Astrocyte (in vitro differentiated cells and primary cell): ENCODE measurements at regions not wholly inside any gene's neighbourhood (a gene's known extent, or its start where the extent isn't known, plus 50 kb on each side); places are given as distances from the start of the nearest gene placed in this dataset.

Experiments
- DNase-seq: peaks from one replicate; pipeline ENCODE4 v3.0.0-alpha.2; 2010; ENCODE audit warnings: low read depth
- FAIRE-seq: peaks from 2 replicates; lab custom pipeline; 2011; peaks lifted over from hg19 to GRCh38; lab: Jason Lieb, UNC
- H2AFZ ChIP-seq: 2 replicates; pipeline ENCODE4 v1.6.0; 2012; ENCODE audit warnings: low read depth, low read length, inconsistent platforms
- H3K27ac ChIP-seq: 2 replicates; pipeline ENCODE4 v1.5.1; 2011; ENCODE audit warnings: low read depth, low read length, inconsistent platforms
- H3K27me3 ChIP-seq: 2 replicates; pipeline ENCODE4 v1.6.0; 2011; ENCODE audit warnings: low read length, inconsistent platforms; ENCODE audit not compliant: insufficient read depth
- H3K36me3 ChIP-seq: 2 replicates; pipeline ENCODE4 v1.5.1; 2011; ENCODE audit warnings: low read length, inconsistent platforms; ENCODE audit not compliant: insufficient read depth
- H3K4me1 ChIP-seq: 2 replicates; pipeline ENCODE4 v1.5.1; 2011; ENCODE audit warnings: low read length, inconsistent platforms; ENCODE audit not compliant: insufficient read depth
- H3K4me2 ChIP-seq: 2 replicates; pipeline ENCODE4 v1.6.0; 2012; ENCODE audit warnings: low read length, inconsistent platforms
- H3K4me3 ChIP-seq: 2 replicates; pipeline ENCODE4 v1.5.1; 2011; ENCODE audit warnings: low read depth, mild to moderate bottlenecking, low read length, inconsistent platforms; ENCODE audit not compliant: insufficient read depth
- H3K79me2 ChIP-seq: 2 replicates; pipeline ENCODE4 v1.6.0; 2012; ENCODE audit warnings: mild to moderate bottlenecking, low read length, inconsistent platforms; ENCODE audit not compliant: insufficient read depth
- H3K9ac ChIP-seq: 2 replicates; pipeline ENCODE4 v1.6.0; 2012; ENCODE audit warnings: mild to moderate bottlenecking, low read length, inconsistent platforms
- H3K9me3 ChIP-seq: 2 replicates; pipeline ENCODE4 v1.5.1; 2012; ENCODE audit warnings: low read depth, mild to moderate bottlenecking, low read length, inconsistent platforms; ENCODE audit not compliant: insufficient read depth
- H4K20me1 ChIP-seq: 2 replicates; pipeline ENCODE4 v1.6.0; 2012; ENCODE audit warnings: low read length, inconsistent platforms; ENCODE audit not compliant: insufficient read depth
- H3K27ac Mint-ChIP-seq: one replicate; pipeline ENCODE4 v1.8.0; 2021; ENCODE audit warnings: mild to moderate bottlenecking, mixed read lengths; ENCODE audit not compliant: unreplicated experiment
- H3K27me3 Mint-ChIP-seq: one replicate; pipeline ENCODE4 v1.8.0; 2021; ENCODE audit warnings: low read depth, mixed read lengths; ENCODE audit not compliant: unreplicated experiment
- H3K36me3 Mint-ChIP-seq: one replicate; pipeline ENCODE4 v1.8.0; 2021; ENCODE audit warnings: low read depth, mixed read lengths; ENCODE audit not compliant: unreplicated experiment
- H3K4me1 Mint-ChIP-seq: one replicate; pipeline ENCODE4 v1.8.0; 2021; ENCODE audit warnings: low read depth, mixed read lengths; ENCODE audit not compliant: unreplicated experiment
- H3K4me3 Mint-ChIP-seq: one replicate; pipeline ENCODE4 v1.8.0; 2021; ENCODE audit warnings: mild to moderate bottlenecking, moderate library complexity, mixed read lengths; ENCODE audit not compliant: unreplicated experiment
- H3K9me3 Mint-ChIP-seq: one replicate; pipeline ENCODE4 v1.8.0; 2021; ENCODE audit warnings: mild to moderate bottlenecking, mixed read lengths; ENCODE audit not compliant: unreplicated experiment
- CTCF ChIP-seq: IDR thresholded peaks from 2 replicates; pipeline ENCODE4 v1.5.1; 2011; ENCODE audit warnings: low read depth, mild to moderate bottlenecking, inconsistent platforms, low read length, moderate library complexity; ENCODE audit not compliant: insufficient read depth
- EZH2 ChIP-seq: IDR thresholded peaks from 2 replicates; pipeline ENCODE4 v1.6.1; 2012; ENCODE audit warnings: mild to moderate bottlenecking, low read length, inconsistent platforms; ENCODE audit not compliant: insufficient read depth

- H3K9me3 ChIP-seq: peaks cover 5% of the 10 kb centered on the region
- H3K4me1 ChIP-seq: no peaks in the 10 kb centered on the region
- H3K4me3 Mint-ChIP-seq: no peak overlapping the region
- FAIRE-seq: no peak
- no peak overlapping the region for H3K27ac Mint-ChIP-seq
- H3K27me3 Mint-ChIP-seq: peaks cover 11% of the 10 kb centered on the region
- TF ChIP-seq CTCF: no peak
- TF ChIP-seq EZH2: no peak
- H4K20me1 ChIP-seq: no peaks in the 10 kb centered on the region
- H3K27ac ChIP-seq: no peak overlapping the region
- DNase-seq: no peak
- H3K36me3 Mint-ChIP-seq: peaks cover 2% of the 10 kb centered on the region
- H3K4me1 Mint-ChIP-seq: no peaks in the 10 kb centered on the region
- H3K4me3 ChIP-seq: no peak overlapping the region
- no peak overlapping the region for H3K9ac ChIP-seq
- no peaks in the 10 kb centered on the region for H3K36me3 ChIP-seq
- H2AFZ ChIP-seq: no peak overlapping the region
- peaks cover 16% of the 10 kb centered on the region for H3K9me3 Mint-ChIP-seq
- H3K27me3 ChIP-seq: no peaks in the 10 kb centered on the region
- H3K4me2 ChIP-seq: no peak overlapping the region
- H3K79me2 ChIP-seq: no peaks in the 10 kb centered on the region
Measured at GRCh38 chr16:20167323-20167722, 93.6 kb upstream of the GPR139 start.

- Histone ChIP-seq H2AFZ (no peak overlapping the region), H3K9ac (no peak overlapping the region), H3K27ac (no peak overlapping the region), H3K9me3 (peaks cover 5% of the 10 kb centered on the region), H3K4me3 (no peak overlapping the region), H3K79me2 (no peaks in the 10 kb centered on the region), H4K20me1 (no peaks in the 10 kb centered on the region), H3K4me1 (no peaks in the 10 kb centered on the region), H3K36me3 (no peaks in the 10 kb centered on the region), H3K27me3 (no peaks in the 10 kb centered on the region), H3K4me2 (no peak overlapping the region)
- Mint-ChIP-seq H3K9me3 (peaks cover 16% of the 10 kb centered on the region), H3K27me3 (peaks cover 10% of the 10 kb centered on the region), H3K4me3 (no peak overlapping the region), H3K4me1 (no peaks in the 10 kb centered on the region), H3K27ac (no peak overlapping the region), H3K36me3 (peaks cover 2% of the 10 kb centered on the region)
- FAIRE-seq (no peak), DNase-seq (no peak)
- no peak for TF ChIP-seq EZH2
- TF ChIP-seq CTCF: no peak
Measured at GRCh38 chr16:20166531-20167235, 93.0 kb upstream of the GPR139 start.

GRCh38 chr16:20153444-20153843, 79.8 kb upstream of the GPR139 start:
- Histone ChIP-seq H3K4me3 (no peak overlapping the region), H2AFZ (no peak overlapping the region), H3K4me1 (no peaks in the 10 kb centered on the region), H3K27ac (no peak overlapping the region), H4K20me1 (no peaks in the 10 kb centered on the region), H3K27me3 (no peaks in the 10 kb centered on the region), H3K9ac (no peak overlapping the region), H3K4me2 (no peak overlapping the region), H3K36me3 (no peaks in the 10 kb centered on the region), H3K79me2 (no peaks in the 10 kb centered on the region), H3K9me3 (peaks cover 16% of the 10 kb centered on the region)
- no peak for DNase-seq
- TF ChIP-seq EZH2: no peak
- no peak for TF ChIP-seq CTCF
- Mint-ChIP-seq H3K9me3 (peaks cover 6% of the 10 kb centered on the region), H3K27ac (no peak overlapping the region), H3K36me3 (no peaks in the 10 kb centered on the region), H3K27me3 (peaks cover 9% of the 10 kb centered on the region), H3K4me1 (no peaks in the 10 kb centered on the region), H3K4me3 (no peak overlapping the region)
- FAIRE-seq: no peak
